ENCODE measurements at regions not wholly inside any gene's neighbourhood (a gene's known extent, or its start where the extent isn't known, plus 50 kb on each side); places are given as distances from the start of the nearest gene placed in this dataset.

DNA sequence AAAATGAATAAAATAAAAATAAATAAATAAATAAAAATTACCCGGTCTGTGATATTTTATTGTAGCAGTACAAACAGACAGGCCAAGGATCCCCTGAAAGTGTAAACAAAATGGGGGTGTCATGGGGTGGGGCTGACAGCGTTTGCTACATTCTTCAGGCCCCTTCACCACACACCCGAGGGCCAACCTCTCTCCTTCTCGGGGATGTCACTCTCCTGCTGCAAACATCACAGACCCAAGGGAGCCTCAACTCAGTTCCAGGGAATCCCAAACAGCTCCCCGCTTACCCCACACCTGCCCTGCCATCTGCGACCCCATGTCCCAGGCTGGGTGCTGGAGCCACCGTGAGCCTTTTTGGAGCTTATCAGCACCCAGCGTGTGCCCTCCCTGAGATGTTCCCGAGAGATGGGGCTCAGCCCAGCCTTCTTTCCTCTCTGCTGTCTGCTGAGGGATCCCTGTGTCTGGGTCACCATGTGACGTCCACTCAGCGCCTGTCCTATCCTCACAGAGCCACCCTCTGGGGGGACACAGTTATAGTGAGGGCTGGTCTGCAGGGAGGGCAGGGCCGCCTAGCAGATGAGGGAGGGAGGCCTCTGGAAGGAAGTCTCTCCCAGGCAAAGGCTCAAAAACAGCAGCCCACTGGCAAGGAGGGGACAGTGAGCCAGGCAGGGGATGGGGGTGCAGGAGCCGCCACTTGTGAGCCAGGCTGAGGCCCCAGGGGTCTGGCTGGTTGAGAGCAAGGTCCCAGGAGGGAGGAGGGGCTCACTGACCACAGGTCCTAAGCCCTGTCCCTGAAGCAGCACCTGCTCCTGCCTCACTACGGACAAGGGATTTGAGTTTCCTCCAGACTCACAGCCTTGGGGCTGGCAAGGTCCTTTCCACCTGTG lies 1041.6 kb downstream of the BRD1 start:
- H3K9me3 ChIP-seq = no peaks in the 10 kb centered on the region
- TF ChIP-seq, protein P1, sequence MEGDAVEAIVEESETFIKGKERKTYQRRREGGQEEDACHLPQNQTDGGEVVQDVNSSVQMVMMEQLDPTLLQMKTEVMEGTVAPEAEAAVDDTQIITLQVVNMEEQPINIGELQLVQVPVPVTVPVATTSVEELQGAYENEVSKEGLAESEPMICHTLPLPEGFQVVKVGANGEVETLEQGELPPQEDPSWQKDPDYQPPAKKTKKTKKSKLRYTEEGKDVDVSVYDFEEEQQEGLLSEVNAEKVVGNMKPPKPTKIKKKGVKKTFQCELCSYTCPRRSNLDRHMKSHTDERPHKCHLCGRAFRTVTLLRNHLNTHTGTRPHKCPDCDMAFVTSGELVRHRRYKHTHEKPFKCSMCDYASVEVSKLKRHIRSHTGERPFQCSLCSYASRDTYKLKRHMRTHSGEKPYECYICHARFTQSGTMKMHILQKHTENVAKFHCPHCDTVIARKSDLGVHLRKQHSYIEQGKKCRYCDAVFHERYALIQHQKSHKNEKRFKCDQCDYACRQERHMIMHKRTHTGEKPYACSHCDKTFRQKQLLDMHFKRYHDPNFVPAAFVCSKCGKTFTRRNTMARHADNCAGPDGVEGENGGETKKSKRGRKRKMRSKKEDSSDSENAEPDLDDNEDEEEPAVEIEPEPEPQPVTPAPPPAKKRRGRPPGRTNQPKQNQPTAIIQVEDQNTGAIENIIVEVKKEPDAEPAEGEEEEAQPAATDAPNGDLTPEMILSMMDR (IDR thresholded peaks at IDR 0.05) = no peak
- H3K4me3 ChIP-seq = no peak overlapping the region
- no peaks in the 10 kb centered on the region for H3K36me3 ChIP-seq
- DNase-seq (ENCODE audit: low spot score) (no peak), ATAC-seq (ENCODE audit: insufficient number of reproducible peaks, low FRiP score, low read depth) (no peak)
- H3K4me1 ChIP-seq (ENCODE audit: control insufficient read depth in 1 of 2, low read depth in 2 of 2) = no peaks in the 10 kb centered on the region
- no peaks in the 10 kb centered on the region for H3K27me3 ChIP-seq (replicated peaks; ENCODE audit: insufficient read depth)
- H3K27ac ChIP-seq = no peak overlapping the region

DNA sequence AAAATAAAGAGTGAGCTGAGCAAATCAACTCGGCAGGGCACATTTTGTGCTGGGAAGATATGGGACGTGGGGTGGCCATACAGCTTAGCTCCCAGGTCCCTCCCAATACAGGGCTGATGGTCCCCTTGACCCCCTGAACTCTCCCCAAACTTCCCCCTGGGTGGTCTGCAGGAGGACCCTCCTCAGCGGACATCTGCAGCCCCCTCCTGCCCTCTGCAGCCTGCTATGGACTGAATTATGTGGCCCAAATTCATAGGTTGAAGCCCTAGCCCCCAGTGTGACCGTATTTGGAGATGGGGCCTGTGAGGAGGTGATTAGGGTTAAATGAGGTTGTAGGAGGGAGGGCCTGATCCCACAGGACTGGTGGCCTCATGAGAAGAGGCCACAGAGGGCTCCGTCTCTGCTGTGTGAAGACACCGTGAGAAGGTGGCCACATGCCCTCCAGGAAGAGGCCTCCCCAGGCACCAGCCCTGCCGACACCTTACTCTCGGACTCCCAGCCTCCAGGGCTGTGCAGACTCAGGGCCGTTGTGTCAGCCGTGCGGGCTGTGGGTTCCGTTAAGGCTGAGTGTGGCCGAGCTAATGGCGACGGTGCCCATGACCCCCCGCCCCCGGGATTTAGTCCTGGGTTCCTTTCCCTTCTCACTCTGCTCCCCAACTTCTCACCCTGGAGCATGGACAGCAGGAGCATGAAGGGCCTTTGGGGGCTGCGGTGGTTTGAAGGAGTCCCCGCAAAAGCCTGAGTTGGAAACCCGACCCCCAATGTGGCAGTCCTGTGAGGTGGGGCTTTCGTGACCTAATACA lies 1042.8 kb downstream of the BRD1 start:
- Histone ChIP-seq H3K4me1 (ENCODE audit: control insufficient read depth in 1 of 2, low read depth in 2 of 2) (no peaks in the 10 kb centered on the region), H3K27me3 (replicated peaks; ENCODE audit: insufficient read depth) (no peaks in the 10 kb centered on the region), H3K27ac (no peak overlapping the region), H3K36me3 (no peaks in the 10 kb centered on the region), H3K9me3 (no peaks in the 10 kb centered on the region), H3K4me3 (no peak overlapping the region)
- DNase-seq (ENCODE audit: low spot score) (no peak), ATAC-seq (ENCODE audit: insufficient number of reproducible peaks, low FRiP score, low read depth) (no peak)
- TF ChIP-seq, protein P1 (IDR thresholded peaks at IDR 0.05) = no peak

DNA sequence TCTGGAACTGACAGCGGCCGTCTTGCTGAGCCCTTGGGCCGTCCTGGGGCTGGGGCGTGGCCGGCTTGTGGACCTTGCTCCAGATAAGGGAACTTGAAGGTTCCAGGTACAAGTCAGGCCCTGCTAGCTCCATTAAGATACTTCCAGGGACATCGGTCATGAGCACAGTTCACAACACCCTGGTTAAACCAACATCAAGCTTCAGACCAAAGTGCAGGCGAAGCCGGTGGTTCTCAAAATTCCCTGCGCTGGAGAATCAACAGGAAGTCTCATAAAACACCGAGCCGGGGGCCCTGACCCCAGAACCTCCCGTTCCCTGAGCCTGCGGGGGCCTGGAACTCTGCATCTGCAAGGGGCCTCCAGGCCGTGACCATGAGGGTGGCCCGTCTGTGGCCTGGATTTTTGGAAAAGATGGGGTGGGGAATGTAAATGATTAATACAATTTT lies 1043.8 kb downstream of the BRD1 start:
- no peaks in the 10 kb centered on the region for H3K27me3 ChIP-seq (replicated peaks; ENCODE audit: insufficient read depth)
- no peak overlapping the region for H3K4me3 ChIP-seq
- ATAC-seq (ENCODE audit: insufficient number of reproducible peaks, low FRiP score, low read depth) (no peak), DNase-seq (ENCODE audit: low spot score) (no peak)
- H3K27ac ChIP-seq = no peak overlapping the region
- TF ChIP-seq, protein P1 (IDR thresholded peaks at IDR 0.05) = no peak
- no peaks in the 10 kb centered on the region for H3K36me3 ChIP-seq
- no peaks in the 10 kb centered on the region for H3K9me3 ChIP-seq
- no peaks in the 10 kb centered on the region for H3K4me1 ChIP-seq (ENCODE audit: control insufficient read depth in 1 of 2, low read depth in 2 of 2)

DNA sequence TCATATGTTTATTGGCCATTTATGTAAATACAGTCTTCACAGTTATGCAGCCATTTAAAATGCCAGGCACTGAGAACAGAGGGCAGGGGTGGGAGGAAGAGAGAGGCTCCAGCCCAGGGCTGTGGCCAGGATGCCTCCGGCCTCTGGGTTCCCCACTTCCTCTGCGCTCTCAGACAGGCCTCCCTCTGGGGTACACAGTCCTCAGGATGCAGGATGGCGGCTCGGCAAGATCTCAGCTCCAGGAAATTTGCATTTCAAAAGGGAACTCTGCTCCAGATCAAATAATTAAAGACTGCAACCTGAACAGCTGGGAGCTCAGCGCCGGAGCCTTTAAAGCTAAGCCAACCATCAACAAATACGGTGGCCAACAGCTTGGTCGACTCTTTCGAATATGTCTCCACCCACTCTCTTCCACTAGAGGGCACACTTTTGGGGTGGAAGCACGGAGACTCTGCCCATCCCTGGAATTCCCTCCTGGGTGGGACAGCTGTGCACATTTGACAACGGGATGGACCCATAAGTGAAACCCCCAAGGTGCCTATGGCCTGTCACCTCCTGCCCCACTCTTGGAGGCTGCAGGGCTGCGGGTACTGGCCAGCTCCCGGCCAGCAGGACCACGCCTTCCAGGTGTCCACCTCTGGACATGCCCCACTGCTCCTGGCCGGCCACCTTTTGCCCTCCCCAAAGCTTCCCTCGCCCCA lies 1044.7 kb downstream of the BRD1 start:
- DNase-seq (ENCODE audit: low spot score) = no peak
- no peak for ATAC-seq (ENCODE audit: insufficient number of reproducible peaks, low FRiP score, low read depth)

More for the DNA sequence above, 1044.7 kb downstream of the BRD1 start:
- TF ChIP-seq, protein P1 (IDR thresholded peaks at IDR 0.05) = no peak
- H3K4me1 ChIP-seq (ENCODE audit: control insufficient read depth in 1 of 2, low read depth in 2 of 2) = no peaks in the 10 kb centered on the region
- H3K36me3 ChIP-seq = no peaks in the 10 kb centered on the region
- no peak overlapping the region for H3K27ac ChIP-seq
- no peak overlapping the region for H3K4me3 ChIP-seq
- H3K9me3 ChIP-seq = no peaks in the 10 kb centered on the region
- no peaks in the 10 kb centered on the region for H3K27me3 ChIP-seq (replicated peaks; ENCODE audit: insufficient read depth)
